OCI-LY7 (cell line): ENCODE measurements at regions not wholly inside any gene's neighbourhood (a gene's known extent, or its start where the extent isn't known, plus 50 kb on each side); places are given as distances from the start of the nearest gene placed in this dataset.

ENCODE experiments used
- BruUV-seq: library from RNA; stranded (reverse); fragments of 400-500 nt; replicated peaks from 2 replicates; lab custom pipeline; 2021; lab: Mats Ljungman, UMichigan
- CTCF ChIA-PET: fragments of 300-600 bp; sonication (Branson Sonifier 250); formaldehyde crosslinking; loops from one replicate; lab custom pipeline; 2022; ENCODE audit warnings: antibody characterized with exemption; ENCODE audit not compliant: unreplicated experiment; lab: Charles Lee
- POLR2A ChIA-PET: fragments of 300-600 bp; sonication (Branson Sonifier 250); formaldehyde crosslinking; loops from one replicate; lab custom pipeline; 2022; ENCODE audit warnings: antibody characterized with exemption; lab: Charles Lee
- DNase-seq: peaks from one replicate; pipeline ENCODE4 v3.0.0-alpha.2; 2015; ENCODE audit warnings: low spot score
- H2AFZ ChIP-seq: fragments of 200-600 bp; sonication (generic), shearing (Covaris generic); 2 replicates; pipeline ENCODE4 v1.6.1; 2014; ENCODE audit warnings: mild to moderate bottlenecking, antibody characterized with exemption, low read length, moderate library complexity
- H3K27ac ChIP-seq: fragments of 200-600 bp; sonication (generic); 2 replicates; pipeline ENCODE4 v1.5.1; 2014; ENCODE audit warnings: mixed run types, low read depth, mild to moderate bottlenecking, moderate library complexity, low read length, inconsistent platforms; ENCODE audit not compliant: poor library complexity, severe bottlenecking
- H3K36me3 ChIP-seq: fragments of 200-600 bp; sonication (generic); 2 replicates; pipeline ENCODE4 v1.6.1; 2014; ENCODE audit warnings: mild to moderate bottlenecking, antibody characterized with exemption, low read length, moderate library complexity, mixed read lengths; ENCODE audit not compliant: insufficient read depth
- H3K4me1 ChIP-seq: fragments of 200-600 bp; sonication (generic); 2 replicates; pipeline ENCODE4 v1.5.1; 2014; ENCODE audit warnings: mild to moderate bottlenecking, low read length; ENCODE audit not compliant: insufficient read depth, poor library complexity, severe bottlenecking
- H3K4me2 ChIP-seq: fragments of 200-600 bp; sonication (generic); 2 replicates; pipeline ENCODE4 v1.6.1; 2014; ENCODE audit warnings: mild to moderate bottlenecking, low read length
- H3K4me3 ChIP-seq: fragments of 200-600 bp; sonication (generic); 2 replicates; pipeline ENCODE4 v1.5.1; 2014; ENCODE audit warnings: mild to moderate bottlenecking, low read depth, low read length; ENCODE audit not compliant: poor library complexity, severe bottlenecking
- H3K79me2 ChIP-seq: fragments of 200-600 bp; sonication (generic); 2 replicates; pipeline ENCODE4 v1.6.1; 2016; ENCODE audit warnings: low read depth, mild to moderate bottlenecking, low read length, moderate library complexity, mixed read lengths; ENCODE audit not compliant: insufficient read depth
- H3K9me2 ChIP-seq: fragments of 200-600 bp; sonication (generic); 2 replicates; pipeline ENCODE4 v1.6.1; 2016; ENCODE audit warnings: mild to moderate bottlenecking, low read length, mixed read lengths; ENCODE audit not compliant: insufficient read depth
- H3K9me3 ChIP-seq: fragments of 200-600 bp; sonication (generic); 2 replicates; pipeline ENCODE4 v1.6.1; 2014; ENCODE audit warnings: mild to moderate bottlenecking, mixed run types, low read length, mixed read lengths
- H4K20me1 ChIP-seq: fragments of 200-600 bp; sonication (generic); 2 replicates; pipeline ENCODE4 v1.6.1; 2014; ENCODE audit warnings: mild to moderate bottlenecking, antibody characterized with exemption, low read length, moderate library complexity, mixed read lengths; ENCODE audit not compliant: insufficient read depth
- EZH2phosphoT487 ChIP-seq: fragments of 200-600 bp; sonication (generic); IDR thresholded peaks from 2 replicates; pipeline ENCODE4 v1.6.1; 2018; ENCODE audit warnings: low read depth, borderline replicate concordance, mild to moderate bottlenecking, mixed run types, antibody characterized with exemption, low read length, moderate library complexity, mixed read lengths
- intact Hi-C: fragments of 100-400 bp; cut with micrococcal nuclease; formaldehyde crosslinking; loops from one replicate; pipeline ENCODE4 v1.10.0; 2022; ENCODE audit not compliant: unreplicated experiment
- TF ChIP-seq, protein P1 (sequence below): fragments of 200-600 bp; sonication (generic); conservative IDR thresholded peaks from 2 replicates; pipeline ENCODE4 v1.5.1; 2014; ENCODE audit warnings: mild to moderate bottlenecking, antibody characterized with exemption, low read length, moderate library complexity, mixed read lengths

DNA sequence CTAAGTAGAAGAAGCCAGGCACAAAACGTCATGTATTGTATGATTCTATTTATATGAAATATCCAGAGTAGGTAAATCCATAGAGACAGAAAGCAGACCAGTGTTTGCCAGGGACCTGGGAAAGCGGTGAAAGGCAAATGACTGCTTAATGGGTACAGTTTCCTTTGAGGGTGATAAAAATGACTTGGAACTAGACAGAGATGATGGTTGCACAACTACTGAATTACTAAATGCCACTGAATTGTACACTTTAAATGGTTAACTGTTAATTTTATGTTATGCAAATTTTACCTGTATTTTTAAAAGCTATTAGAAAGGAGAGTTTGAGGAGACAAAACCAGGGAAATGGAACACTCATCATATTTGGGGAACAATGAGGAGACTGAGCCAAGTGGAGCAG lies 61.8 kb upstream of the USP47 start:
- no peak for DNase-seq
- H3K36me3 ChIP-seq: no peaks in the 10 kb centered on the region
- no peaks in the 10 kb centered on the region for H3K9me2 ChIP-seq
- H3K4me2 ChIP-seq: no peak overlapping the region
- BruUV-seq: no TSS peak
- ChIA-PET CTCF (no interaction called here), POLR2A (no interaction called here)
- H4K20me1 ChIP-seq: no peaks in the 10 kb centered on the region
- no peaks in the 10 kb centered on the region for H3K4me1 ChIP-seq
- TF ChIP-seq EZH2phosphoT487: no peak
- TF ChIP-seq, protein P1, sequence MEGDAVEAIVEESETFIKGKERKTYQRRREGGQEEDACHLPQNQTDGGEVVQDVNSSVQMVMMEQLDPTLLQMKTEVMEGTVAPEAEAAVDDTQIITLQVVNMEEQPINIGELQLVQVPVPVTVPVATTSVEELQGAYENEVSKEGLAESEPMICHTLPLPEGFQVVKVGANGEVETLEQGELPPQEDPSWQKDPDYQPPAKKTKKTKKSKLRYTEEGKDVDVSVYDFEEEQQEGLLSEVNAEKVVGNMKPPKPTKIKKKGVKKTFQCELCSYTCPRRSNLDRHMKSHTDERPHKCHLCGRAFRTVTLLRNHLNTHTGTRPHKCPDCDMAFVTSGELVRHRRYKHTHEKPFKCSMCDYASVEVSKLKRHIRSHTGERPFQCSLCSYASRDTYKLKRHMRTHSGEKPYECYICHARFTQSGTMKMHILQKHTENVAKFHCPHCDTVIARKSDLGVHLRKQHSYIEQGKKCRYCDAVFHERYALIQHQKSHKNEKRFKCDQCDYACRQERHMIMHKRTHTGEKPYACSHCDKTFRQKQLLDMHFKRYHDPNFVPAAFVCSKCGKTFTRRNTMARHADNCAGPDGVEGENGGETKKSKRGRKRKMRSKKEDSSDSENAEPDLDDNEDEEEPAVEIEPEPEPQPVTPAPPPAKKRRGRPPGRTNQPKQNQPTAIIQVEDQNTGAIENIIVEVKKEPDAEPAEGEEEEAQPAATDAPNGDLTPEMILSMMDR: no peak
- intact Hi-C loops: no loop called here
- H3K79me2 ChIP-seq: no peaks in the 10 kb centered on the region
- H3K4me3 ChIP-seq: no peak overlapping the region
- H3K9me3 ChIP-seq: no peaks in the 10 kb centered on the region
- H2AFZ ChIP-seq: no peak overlapping the region
- no peak overlapping the region for H3K27ac ChIP-seq

DNA sequence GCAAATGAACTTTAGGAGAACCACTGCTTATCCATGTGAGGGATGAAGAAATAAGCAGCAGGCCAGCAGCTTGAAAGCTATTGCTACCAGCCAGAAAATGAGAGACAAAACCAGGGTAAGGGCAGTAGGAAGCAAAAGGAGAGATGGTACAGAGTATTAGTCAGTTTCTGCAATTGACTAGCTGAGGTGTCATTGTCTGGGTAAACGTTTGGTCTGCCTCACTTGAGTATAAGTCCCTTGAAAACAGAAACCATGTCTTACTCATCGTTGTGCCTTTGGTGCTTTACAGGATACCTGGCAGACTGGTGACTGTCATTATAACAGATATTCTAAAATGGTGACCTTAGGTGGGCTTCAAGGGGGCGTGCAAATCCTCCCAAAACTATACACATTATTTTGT lies 63.9 kb upstream of the USP47 start:
- no peak overlapping the region for H3K4me2 ChIP-seq
- TF ChIP-seq EZH2phosphoT487: no peak
- TF ChIP-seq, protein P1: no peak
- H2AFZ ChIP-seq: no peak overlapping the region
- ChIA-PET POLR2A (interaction anchor here (0.6 kb wide), 1 partner anchor 1389 kb away, joined by 3 read pairs; no protein-coding TSS in a partner anchor), CTCF (no interaction called here)
- H3K4me3 ChIP-seq: no peak overlapping the region
- no peaks in the 10 kb centered on the region for H4K20me1 ChIP-seq
- no peaks in the 10 kb centered on the region for H3K36me3 ChIP-seq
- no TSS peak for BruUV-seq
- no peak overlapping the region for H3K27ac ChIP-seq
- no peaks in the 10 kb centered on the region for H3K9me2 ChIP-seq
- no peaks in the 10 kb centered on the region for H3K9me3 ChIP-seq
- H3K4me1 ChIP-seq: no peaks in the 10 kb centered on the region
- no peaks in the 10 kb centered on the region for H3K79me2 ChIP-seq
- no peak for DNase-seq
- intact Hi-C loops: no loop called here

DNA sequence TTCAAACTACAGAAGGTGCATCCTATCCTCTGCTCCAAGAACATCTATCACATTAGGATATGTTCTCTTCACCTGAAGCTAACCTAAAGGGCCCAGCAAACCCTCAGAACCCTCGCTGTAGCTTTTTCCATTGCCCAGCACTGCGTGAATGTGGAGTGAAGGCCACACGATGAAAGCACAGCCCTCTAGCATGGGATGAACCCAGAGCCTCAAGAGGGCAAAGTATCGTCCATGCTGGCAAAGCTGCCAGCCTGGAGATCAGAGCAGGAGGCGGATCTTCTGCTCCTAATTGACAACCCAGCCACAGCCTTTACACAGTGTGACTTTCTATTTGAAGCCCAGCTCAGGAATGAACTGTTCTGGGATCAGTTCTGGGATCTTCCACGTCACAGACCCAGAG lies 65.1 kb upstream of the USP47 start:
- ChIA-PET CTCF (no interaction called here), POLR2A (no interaction called here)
- no peak for DNase-seq

More for the DNA sequence above, 65.1 kb upstream of the USP47 start:
- intact Hi-C loops: no loop called here
- TF ChIP-seq, protein P1: no peak
- no peak for TF ChIP-seq EZH2phosphoT487
- Histone ChIP-seq H2AFZ (no peak overlapping the region), H3K36me3 (no peaks in the 10 kb centered on the region), H4K20me1 (no peaks in the 10 kb centered on the region), H3K4me3 (no peak overlapping the region), H3K4me2 (no peak overlapping the region), H3K79me2 (no peaks in the 10 kb centered on the region), H3K4me1 (no peaks in the 10 kb centered on the region), H3K9me2 (no peaks in the 10 kb centered on the region), H3K27ac (no peak overlapping the region), H3K9me3 (no peaks in the 10 kb centered on the region)
- BruUV-seq: no TSS peak
